GM18909 (cell line): ENCODE measurements at regions not wholly inside any gene's neighbourhood (a gene's known extent, or its start where the extent isn't known, plus 50 kb on each side); places are given as distances from the start of the nearest gene placed in this dataset.

ENCODE experiments used
- ATAC-seq: cut with Tn5 transposase; IDR thresholded peaks from one replicate; pipeline ENCODE4 v1.9.1; 2021; ENCODE audit warnings: mild to moderate bottlenecking; ENCODE audit not compliant: unreplicated experiment, poor library complexity

- no peak for ATAC-seq
These were observed 228.8 kb downstream of the CDH11 start for GRCh38 chr16:64892835-64893785.

GRCh38 chr16:64889446-64889845, 232.4 kb downstream of the CDH11 start:
- ATAC-seq = no peak

- no peak for ATAC-seq
These were observed 234.2 kb downstream of the CDH11 start for GRCh38 chr16:64887651-64888050.

- no peak for ATAC-seq
These were observed 239.6 kb downstream of the CDH11 start for GRCh38 chr16:64882078-64882784.

DNA sequence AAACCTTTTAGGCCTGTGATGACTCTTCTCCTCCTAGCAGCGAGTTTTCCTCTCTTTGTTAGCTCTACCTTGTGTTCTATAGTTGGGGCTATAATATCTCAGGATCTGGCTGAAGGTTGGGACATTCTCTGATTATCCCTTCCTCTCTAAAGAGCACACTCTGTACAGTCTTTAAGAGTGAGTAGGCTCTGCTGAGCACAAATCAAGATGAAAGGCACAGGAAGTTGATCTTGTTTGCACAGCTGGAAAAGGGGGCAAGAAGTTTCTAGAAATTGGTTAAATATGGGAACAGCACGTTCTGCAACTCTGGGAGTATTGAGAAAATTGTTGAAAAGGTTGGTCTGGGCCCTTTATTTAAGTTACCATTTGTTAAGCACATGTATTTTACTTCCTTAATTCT, 240.9 kb downstream of the CDH11 start:
- ATAC-seq = no peak

- ATAC-seq = no peak
These were observed 241.9 kb downstream of the CDH11 start for GRCh38 chr16:64880006-64880405.

GRCh38 chr16:64878940-64879339, 242.9 kb downstream of the CDH11 start:
- ATAC-seq = no peak

DNA sequence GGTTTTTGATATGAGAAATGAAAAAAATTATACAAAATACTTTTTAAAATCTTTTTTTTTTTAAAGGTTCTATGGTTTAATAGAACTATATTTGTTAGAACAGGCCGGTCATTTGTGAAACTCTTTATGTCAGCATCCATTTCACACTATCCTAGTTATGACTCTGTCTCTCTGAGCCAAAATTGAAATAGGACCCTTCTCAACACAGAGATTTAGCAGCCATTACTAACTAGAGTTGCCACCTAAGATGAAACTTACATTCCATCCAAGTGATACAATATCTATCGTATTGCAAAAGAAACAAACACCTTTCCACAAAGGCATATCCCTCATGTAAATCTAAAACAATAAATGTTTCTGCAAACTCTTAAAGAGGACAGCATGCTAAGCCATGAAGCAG, 249.8 kb downstream of the CDH11 start:
- ATAC-seq = no peak

GRCh38 chr16:64870859-64871258, 251.0 kb downstream of the CDH11 start:
- no peak for ATAC-seq

DNA sequence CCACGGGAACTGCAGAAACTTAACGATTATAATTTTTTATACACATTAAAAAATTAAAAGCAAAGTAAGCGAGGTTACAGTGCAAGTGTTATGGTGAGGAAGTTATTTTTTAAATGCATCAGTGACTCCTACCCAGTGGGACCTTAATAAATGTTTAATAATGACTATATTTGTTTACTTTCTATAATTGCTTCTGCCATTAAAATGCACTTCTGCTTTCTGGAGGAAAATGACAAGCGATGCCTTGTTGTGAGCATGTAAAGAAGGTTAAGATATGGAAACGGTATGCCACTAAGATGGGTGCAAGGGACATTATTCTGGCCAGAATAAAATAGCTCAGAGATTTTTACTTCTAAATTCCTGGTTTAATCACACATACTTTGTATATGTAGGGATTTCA, 252.1 kb downstream of the CDH11 start:
- no peak for ATAC-seq

DNA sequence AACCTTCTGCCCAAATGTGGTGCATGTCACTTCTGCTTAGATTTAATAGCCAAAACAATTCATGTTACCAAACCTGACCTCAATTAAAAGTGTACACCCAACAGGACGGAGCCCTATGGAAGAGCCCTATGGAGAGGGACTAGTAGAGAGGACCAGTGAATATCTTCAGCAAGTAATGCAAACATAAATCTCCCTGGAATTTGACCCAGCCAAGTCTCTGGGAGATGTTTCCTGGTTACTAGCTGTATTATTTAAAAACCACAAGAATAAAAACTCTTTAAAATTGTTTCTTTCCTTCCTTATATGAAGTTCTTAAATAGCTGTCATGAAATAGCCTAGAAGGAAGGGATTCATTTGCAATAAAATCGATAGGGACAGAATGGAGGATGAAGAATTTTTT, 255.8 kb downstream of the CDH11 start:
- ATAC-seq = no peak

DNA sequence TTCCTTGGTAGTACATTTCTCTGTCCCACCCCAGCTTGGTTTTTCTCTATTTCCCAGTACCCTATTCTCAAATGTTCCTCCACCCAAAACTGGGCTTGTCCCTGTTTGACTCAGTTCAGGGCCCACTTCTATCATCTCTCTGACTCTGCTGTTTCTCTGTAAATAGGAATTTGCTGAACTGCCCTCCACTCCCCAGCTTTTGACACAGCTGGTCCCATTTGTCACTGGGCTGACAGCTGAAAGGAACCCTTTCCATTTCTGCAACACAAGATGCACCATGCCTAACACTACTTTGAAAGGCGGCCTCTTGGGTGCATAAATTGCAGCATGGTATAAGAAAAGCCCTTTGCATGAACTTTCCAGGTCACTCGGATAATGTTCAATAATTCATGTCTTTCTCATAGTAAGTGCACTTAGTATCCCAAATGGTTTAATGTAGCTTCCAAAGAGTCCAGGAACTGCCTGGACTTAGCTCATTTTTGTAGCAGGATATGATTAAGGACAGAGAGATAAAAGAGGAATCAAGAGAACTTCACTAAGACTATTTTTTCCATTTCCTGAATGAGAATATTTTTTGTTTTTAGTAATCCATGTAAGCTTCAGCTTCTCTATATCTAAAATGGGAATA, 256.7 kb downstream of the CDH11 start:
- no peak for ATAC-seq

GRCh38 chr16:64864232-64864809, 257.5 kb downstream of the CDH11 start:
- no peak for ATAC-seq

- no peak for ATAC-seq
These were observed 263.8 kb downstream of the CDH11 start for GRCh38 chr16:64858076-64858475.

DNA sequence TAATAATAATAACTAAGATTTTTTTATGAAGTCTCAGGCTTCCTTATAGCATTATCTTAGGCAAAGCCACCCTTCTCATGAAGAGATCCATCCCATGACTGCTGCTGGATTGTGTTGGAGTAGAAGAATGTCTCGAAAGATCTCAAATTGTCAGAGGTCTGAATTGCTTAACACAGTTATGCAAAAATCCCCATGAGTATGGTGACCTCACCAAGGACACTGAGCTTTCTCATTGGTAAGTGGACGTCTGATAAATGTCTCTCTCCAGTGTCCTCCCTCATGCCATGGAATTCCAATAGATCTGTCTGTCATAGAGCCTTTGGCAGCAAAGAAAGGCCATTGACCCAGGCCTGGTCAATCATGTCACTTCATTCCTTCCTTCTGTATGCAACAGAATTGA, 264.5 kb downstream of the CDH11 start:
- no peak for ATAC-seq

GRCh38 chr16:64853551-64853950, 268.3 kb downstream of the CDH11 start:
- ATAC-seq = no peak

- ATAC-seq = no peak
These were observed 274.9 kb downstream of the CDH11 start for GRCh38 chr16:64846966-64847365.

DNA sequence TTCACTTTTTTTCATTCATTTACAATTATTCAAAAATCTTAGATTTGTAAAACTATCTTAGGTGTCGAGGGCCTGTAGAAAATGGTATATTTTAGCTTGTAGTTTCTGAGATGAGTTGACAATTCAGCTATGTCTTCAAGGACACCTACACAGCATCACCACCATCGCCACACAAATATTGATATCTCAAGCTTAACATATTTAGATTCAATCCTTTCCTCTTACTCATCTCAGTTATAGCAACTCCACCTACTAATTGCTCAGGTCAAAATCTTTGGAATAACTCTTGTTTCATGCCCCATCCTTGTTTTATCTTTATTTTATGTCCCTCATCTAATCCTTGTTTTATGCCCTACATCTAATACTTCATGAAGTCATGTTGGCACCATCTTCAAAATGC, 276.8 kb downstream of the CDH11 start:
- no peak for ATAC-seq

DNA sequence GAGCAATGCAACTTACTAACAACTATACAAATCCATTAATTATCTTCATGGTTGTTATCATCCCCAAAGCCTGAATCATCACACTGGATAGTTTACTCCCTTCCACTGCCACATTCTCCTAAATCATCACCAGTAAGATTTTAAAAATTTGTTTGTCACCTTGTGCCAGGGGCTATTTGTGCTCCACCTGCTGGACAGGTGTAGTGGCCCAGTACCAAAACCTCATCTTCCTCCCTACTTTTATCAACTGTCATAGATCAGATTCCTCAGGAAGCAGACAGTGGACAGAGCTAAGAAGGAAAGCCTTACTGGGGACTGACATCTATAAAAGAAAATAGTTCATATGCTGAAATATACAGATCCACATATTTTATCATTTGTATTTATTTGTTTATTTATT, 280.4 kb downstream of the CDH11 start:
- no peak for ATAC-seq

GRCh38 chr16:64841071-64841470, 280.8 kb downstream of the CDH11 start:
- no peak for ATAC-seq

DNA sequence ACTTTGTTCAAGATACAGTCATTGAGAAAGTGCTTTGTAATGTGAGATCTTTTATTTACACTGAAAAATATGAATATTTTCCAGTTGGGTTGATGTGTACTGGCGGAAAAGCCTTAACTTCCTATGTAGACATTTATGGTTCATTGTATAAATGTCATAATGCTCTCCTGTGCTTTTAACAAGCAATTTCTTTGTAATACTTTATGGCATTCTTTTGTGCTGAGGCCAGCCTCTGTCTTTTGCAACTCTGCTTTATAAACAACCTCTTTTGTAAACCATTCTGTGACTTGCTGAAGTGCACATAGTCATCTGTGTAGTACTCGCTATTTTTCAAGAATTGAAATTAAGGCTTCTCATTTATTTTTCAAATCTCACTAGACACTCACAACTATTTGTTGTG, 291.2 kb downstream of the CDH11 start:
- no peak for ATAC-seq
